HepG2 (cell line): ENCODE measurements at regions not wholly inside any gene's neighbourhood (a gene's known extent, or its start where the extent isn't known, plus 50 kb on each side); places are given as distances from the start of the nearest gene placed in this dataset.

Experiments
- ATAC-seq: fragments of 200-7000 bp; cut with Tn5 transposase; 3 replicates; pipeline ENCODE4 v1.9.1; 2020; ENCODE audit warnings: mild to moderate bottlenecking, moderate library complexity
- BruUV-seq: library from RNA; stranded (reverse); fragments of 400-500 nt; replicated peaks from 2 replicates; lab custom pipeline; 2021; lab: Mats Ljungman, UMichigan
- CTCF ChIA-PET: fragments of 300-600 bp; formaldehyde crosslinking; extraction: SDS; loops from one replicate; lab custom pipeline; 2021; ENCODE audit warnings: low total read pairs, inconsistent platforms, low intra/inter-chr PET ratio; lab: Yijun Ruan, JAX
- POLR2A ChIA-PET: fragments of 350-600 bp; sonication (Branson Sonifier 250); formaldehyde crosslinking; loops from one replicate; lab custom pipeline; 2020; ENCODE audit warnings: antibody characterized with exemption, inconsistent platforms; lab: Yijun Ruan, JAX
- DNase-seq: peaks from one replicate; pipeline ENCODE4 v3.0.0-alpha.2; 2015; ENCODE audit warnings: low spot score
- FAIRE-seq: peaks from 3 replicates; lab custom pipeline; 2011; peaks lifted over from hg19 to GRCh38; lab: Jason Lieb, UNC
- H2AFZ ChIP-seq: one replicate; pipeline ENCODE4 v1.6.1; 2011; ENCODE audit warnings: low read length, inconsistent platforms
- H3K27ac ChIP-seq: fragments of 300-600 bp; 3 replicates; pipeline ENCODE4 v1.8.0; 2011; ENCODE audit warnings: mixed run types, mild to moderate bottlenecking, mixed read lengths, low read length, inconsistent platforms; ENCODE audit not compliant: insufficient read depth; ENCODE audit errors: extremely low read length
- H3K27me3 ChIP-seq, 2 experiments: fragments of 200-600 bp in 1 of 2; 2 replicates in 1 of 2; 3 replicates in 1 of 2; pipeline versions ENCODE4 v1.6.0 to v1.8.0; 2011; ENCODE audit warnings: low read length in 2 of 2, mild to moderate bottlenecking in 2 of 2, moderate library complexity in 2 of 2, inconsistent platforms in 1 of 2; ENCODE audit not compliant: insufficient read depth in 2 of 2, control insufficient read depth in 1 of 2
- H3K36me3 ChIP-seq, 2 experiments: fragments of 200-600 bp in 1 of 2; replicated peaks in 1 of 2; 2 replicates in 1 of 2; 3 replicates in 1 of 2; pipeline versions ENCODE4 v1.5.1 to v1.8.0; 2011; ENCODE audit warnings: low read length in 2 of 2, inconsistent platforms in 1 of 2; ENCODE audit not compliant: insufficient read depth in 2 of 2, control insufficient read depth in 1 of 2
- H3K4me1 ChIP-seq: 2 replicates; pipeline ENCODE4 v1.5.1; 2012; ENCODE audit warnings: low read length, inconsistent platforms; ENCODE audit not compliant: insufficient read depth
- H3K4me2 ChIP-seq: 2 replicates; pipeline ENCODE4 v1.6.0; 2011; ENCODE audit warnings: low read depth, low read length, inconsistent platforms
- H3K4me3 ChIP-seq, 3 experiments: fragments of 200-600 bp in 1 of 3; sonication (generic), shearing (Covaris generic) in 1 of 3; replicated peaks in 1 of 3; 2 replicates each; pipeline ENCODE4 v1.5.1; 2011 to 2016; ENCODE audit warnings: low read length in 3 of 3, inconsistent platforms in 2 of 3, low read depth in 2 of 3, mild to moderate bottlenecking in 2 of 3, control low read depth in 1 of 3, mixed read lengths in 1 of 3; ENCODE audit not compliant: insufficient read depth in 1 of 3
- H3K79me2 ChIP-seq: one replicate; pipeline ENCODE4 v1.6.1; 2011; ENCODE audit warnings: low read length, inconsistent platforms; ENCODE audit not compliant: insufficient read depth
- H3K9ac ChIP-seq: 2 replicates; pipeline ENCODE4 v1.6.0; 2011; ENCODE audit warnings: mild to moderate bottlenecking, low read depth, low read length, inconsistent platforms; ENCODE audit not compliant: insufficient read depth
- H3K9me3 ChIP-seq: 2 replicates; pipeline ENCODE4 v1.5.1; 2012; ENCODE audit warnings: mild to moderate bottlenecking, low read length
- H4K20me1 ChIP-seq: 2 replicates; pipeline ENCODE4 v1.6.0; 2011; ENCODE audit warnings: inconsistent platforms, mild to moderate bottlenecking, low read length, moderate library complexity; ENCODE audit not compliant: insufficient read depth
- ARHGAP35 ChIP-seq: sonication (generic); formaldehyde crosslinking; IDR thresholded peaks from 2 replicates; pipeline ENCODE4 v1.9.0; 2022; ENCODE audit warnings: mild to moderate bottlenecking, inconsistent platforms, moderate library complexity, missing genetic modification reagents, borderline replicate concordance
- ELK4 ChIP-seq: sonication (generic); formaldehyde crosslinking; IDR thresholded peaks from 2 replicates; pipeline ENCODE4 v1.9.0; 2021; ENCODE audit warnings: missing genetic modification reagents, borderline replicate concordance
- GLMP ChIP-seq: sonication (generic); formaldehyde crosslinking; IDR thresholded peaks from 2 replicates; pipeline ENCODE4 v1.9.0; 2021; ENCODE audit warnings: missing genetic modification reagents, mild to moderate bottlenecking, borderline replicate concordance
- MXD4 ChIP-seq: IDR thresholded peaks from 2 replicates; pipeline ENCODE4 v1.6.1; 2016; ENCODE audit warnings: mild to moderate bottlenecking, missing biosample characterization, missing genetic modification reagents
- SIX1 ChIP-seq: sonication (generic); formaldehyde crosslinking; IDR thresholded peaks from 2 replicates; pipeline ENCODE4 v1.4.0; 2020; ENCODE audit warnings: missing genetic modification reagents, borderline replicate concordance
- TBL1XR1 ChIP-seq: fragments of 150-350 bp; IDR thresholded peaks from 2 replicates; pipeline ENCODE4 v1.6.1; 2014; ENCODE audit warnings: borderline replicate concordance, low read length; ENCODE audit not compliant: partially characterized antibody
- ZNF670 ChIP-seq: sonication (generic); formaldehyde crosslinking; IDR thresholded peaks from 2 replicates; pipeline ENCODE4 v1.8.0; 2022; ENCODE audit warnings: mild to moderate bottlenecking, missing genetic modification reagents, borderline replicate concordance
- WGBS: methylation state at CpG from one replicate; pipeline ENCODE4 v1.1.6; 2017; ENCODE audit warnings: low lambda C conversion rate; 5-methylcytosine and 5-hydroxymethylcytosine counted together
- in situ Hi-C: cut with HindIII; loops from 2 replicates; pipeline ENCODE4 v1.10.0; 2017; ENCODE audit warnings: low pct_unique_long_range_greater_than_20kb; ENCODE audit not compliant: extremely low pct_ligation_motif_present
- intact Hi-C: fragments of 100-400 bp; cut with micrococcal nuclease; formaldehyde crosslinking; loops from one replicate; pipeline ENCODE4 v1.10.0; 2022; ENCODE audit not compliant: unreplicated experiment

GRCh38 chr18:75140296-75140695 lies 68.6 kb downstream of the PTGR3 start:
- FAIRE-seq, result no peak
- POLR2A ChIA-PET, result no interaction called here
- Histone ChIP-seq H3K27me3 (peaks cover 1 to 46% of the 10 kb centered on the region in 2 experiments; a peak in 2 of 5 replicates), H3K79me2 (no peaks in the 10 kb centered on the region)
- TF ChIP-seq ZNF670 (CRISPR knock-in tag) (no peak), MXD4 (CRISPR knock-in tag) (no peak), SIX1 (no peak), GLMP (CRISPR knock-in tag) (no peak), ARHGAP35 (CRISPR knock-in tag) (no peak), TBL1XR1 (no peak), ELK4 (CRISPR knock-in tag) (no peak)
- TF ChIP-seq, all 625 proteins: peak for 0
- H3K4me3 ChIP-seq, result no peak overlapping the region
- ATAC-seq (no peak), DNase-seq (no peak)
- no peak overlapping the region for H3K9ac ChIP-seq
- 14% methylated on average over 4 of the region's 5 CpGs for WGBS
- in situ Hi-C loops, result no loop called here
- peaks cover 11% of the 10 kb centered on the region; the same call in 1 of the 2 replicates for H3K9me3 ChIP-seq
- H2AFZ ChIP-seq, result no peak overlapping the region
- CTCF ChIA-PET, result no interaction called here
- H3K4me2 ChIP-seq, result no peak overlapping the region
- BruUV-seq, result no TSS peak
- no peaks in the 10 kb centered on the region for H3K36me3 ChIP-seq
- H3K4me1 ChIP-seq, result no peaks in the 10 kb centered on the region
- H3K27ac ChIP-seq, result no peak overlapping the region
- intact Hi-C loops, result no loop called here
- H4K20me1 ChIP-seq, result no peaks in the 10 kb centered on the region
